ENCODE measurements at regions not wholly inside any gene's neighbourhood (a gene's known extent, or its start where the extent isn't known, plus 50 kb on each side); places are given as distances from the start of the nearest gene placed in this dataset.

GRCh38 chr5:15376803-15377202, 123.2 kb upstream of the FBXL7 start:
- no peak overlapping the region for H2BK5ac ChIP-seq (ENCODE audit: low read depth, low read length, poor library complexity, severe bottlenecking)
- no peak overlapping the region for H4K91ac ChIP-seq (ENCODE audit: insufficient read depth, low read depth, low read length)
- H3K4me2 ChIP-seq (ENCODE audit: low read depth, low read length), result no peak overlapping the region
- no peak overlapping the region for H3K27ac ChIP-seq (ENCODE audit: insufficient read depth, low read length)
- no peak overlapping the region for H2AK9ac ChIP-seq (replicated peaks; ENCODE audit: low read depth, low read length, poor library complexity)
- dilution Hi-C loops (cut with HindIII; ENCODE audit: low sequenced_read_pairs, unreplicated experiment) (no loop called here), in situ Hi-C loops (cut with MboI; ENCODE audit: low sequenced_read_pairs) (no loop called here), intact Hi-C loops (cut with micrococcal nuclease) (no loop called here)
- H3K9me3 ChIP-seq (ENCODE audit: control insufficient read depth, insufficient read depth, low read length), result no peaks in the 10 kb centered on the region
- H4K8ac ChIP-seq (ENCODE audit: low read depth in 2 of 2, low read length in 2 of 2), result no peak overlapping the region
- no peaks in the 10 kb centered on the region for H3K36me3 ChIP-seq (ENCODE audit: control insufficient read depth, insufficient read depth, low read length)
- ATAC-seq (ENCODE audit: low read depth) (no peak), DNase-seq (no peak)
- no peak overlapping the region for H2AK5ac ChIP-seq (ENCODE audit: low read depth, low read length)
- no peak overlapping the region for H2AFZ ChIP-seq (replicated peaks; ENCODE audit: low read length, poor library complexity)
- H4K20me1 ChIP-seq (ENCODE audit: insufficient read depth, low read length), result no peaks in the 10 kb centered on the region
- H3K56ac ChIP-seq (ENCODE audit: extremely low read depth, insufficient read depth, low read length), result no peak overlapping the region
- no peak overlapping the region for H3K23ac ChIP-seq (ENCODE audit: low read depth, low read length)
- H3K14ac ChIP-seq (replicated peaks; ENCODE audit: low read depth, low read length), result no peak overlapping the region
- ChIA-PET POLR2A (ENCODE audit: unreplicated experiment) (no interaction called here), CTCF (no interaction called here)
- no peak overlapping the region for H2BK120ac ChIP-seq (ENCODE audit: low read depth, low read length)
- H3K4me1 ChIP-seq (ENCODE audit: control insufficient read depth, insufficient read depth, low read length), result no peaks in the 10 kb centered on the region
- peaks cover 3% of the 10 kb centered on the region for H3K27me3 ChIP-seq (ENCODE audit: control insufficient read depth, insufficient read depth, low read length)
- no peaks in the 10 kb centered on the region; the same call in 1 of the 2 replicates for H3K9me1 ChIP-seq (ENCODE audit: insufficient read depth, low read length)
- no peak overlapping the region for H3K9ac ChIP-seq (ENCODE audit: low read depth, low read length)
- no peak overlapping the region for H2BK15ac ChIP-seq (ENCODE audit: low read depth, low read length)
- no peak overlapping the region for H3K18ac ChIP-seq (ENCODE audit: low read depth, low read length)
- no TSS peak for BruUV-seq (replicated peaks)
- H3K79me1 ChIP-seq (ENCODE audit: low read depth in 1 of 2, low read length in 2 of 2), result no peaks in the 10 kb centered on the region
- TF ChIP-seq RCOR1 (IDR thresholded peaks at IDR 0.05; ENCODE audit: insufficient replicate concordance, low read length) (no peak), MXI1 (IDR thresholded peaks at IDR 0.05; ENCODE audit: borderline replicate concordance, low read depth, low read length) (no peak), USF2 (IDR thresholded peaks at IDR 0.05; ENCODE audit: low read depth, low read length) (no peak), CHD1 (IDR thresholded peaks at IDR 0.05; ENCODE audit: low read depth, low read length) (no peak), CEBPB (IDR thresholded peaks at IDR 0.05; ENCODE audit: low read depth, low read length) (no peak), BHLHE40 (IDR thresholded peaks at IDR 0.05; ENCODE audit: low read depth, low read length) (no peak), POLR2A (IDR thresholded peaks at IDR 0.05; ENCODE audit: low read depth, low read length) (no peak), CTCF (conservative IDR thresholded peaks at IDR 0.05; ENCODE audit: low read depth, low read length) (no peak), NFE2L2 (IDR thresholded peaks at IDR 0.05; ENCODE audit: low read depth, low read length) (no peak), FOS (IDR thresholded peaks at IDR 0.05; ENCODE audit: low read depth, low read length) (no peak), SMC3 (IDR thresholded peaks at IDR 0.05; ENCODE audit: low read depth, low read length) (no peak), RAD21 (IDR thresholded peaks at IDR 0.05; ENCODE audit: low read length) (no peak), ELK1 (IDR thresholded peaks at IDR 0.05; ENCODE audit: borderline replicate concordance, low read depth, low read length) (no peak), MAFK (IDR thresholded peaks at IDR 0.05; ENCODE audit: low read depth, low read length) (no peak), RFX5 (IDR thresholded peaks at IDR 0.05; ENCODE audit: low read depth, low read length) (no peak), MAZ (IDR thresholded peaks at IDR 0.05; ENCODE audit: borderline replicate concordance, low read depth, low read length) (no peak)
- H3K4me3 ChIP-seq (ENCODE audit: insufficient read depth, low read depth, low read length), result no peak overlapping the region
- no peak overlapping the region for H3K4ac ChIP-seq (ENCODE audit: low read depth, low read length)
- no peak overlapping the region for H2BK20ac ChIP-seq (ENCODE audit: low read depth, low read length)
- no CpG with 5 or more reads among the region's 2 CpGs for WGBS, 2 experiments (ENCODE audit: extremely low coverage in 2 of 2, insufficient read length in 1 of 2)
- no peak overlapping the region for H4K5ac ChIP-seq (ENCODE audit: low read depth, low read length)

Data from IMR-90 (cell line).